ENCODE measurements at regions not wholly inside any gene's neighbourhood (a gene's known extent, or its start where the extent isn't known, plus 50 kb on each side); places are given as distances from the start of the nearest gene placed in this dataset.

- Histone ChIP-seq H2AK9ac (replicated peaks; ENCODE audit: low read depth, low read length, poor library complexity) (no peak overlapping the region), H3K36me3 (ENCODE audit: control insufficient read depth, insufficient read depth, low read length) (no peaks in the 10 kb centered on the region), H3K18ac (ENCODE audit: low read depth, low read length) (no peak overlapping the region), H3K9me1 (ENCODE audit: insufficient read depth, low read length) (no peaks in the 10 kb centered on the region), H4K5ac (ENCODE audit: low read depth, low read length) (no peak overlapping the region), H2AK5ac (ENCODE audit: low read depth, low read length) (no peak overlapping the region), H4K8ac (ENCODE audit: low read depth in 2 of 2, low read length in 2 of 2) (no peak overlapping the region), H3K4me1 (ENCODE audit: control insufficient read depth, insufficient read depth, low read length) (no peaks in the 10 kb centered on the region), H3K23ac (ENCODE audit: low read depth, low read length) (no peak overlapping the region), H3K4me3 (ENCODE audit: insufficient read depth, low read depth, low read length) (no peak overlapping the region), H3K4me2 (ENCODE audit: low read depth, low read length) (no peak overlapping the region), H4K20me1 (ENCODE audit: insufficient read depth, low read length) (no peaks in the 10 kb centered on the region), H2BK20ac (ENCODE audit: low read depth, low read length) (no peak overlapping the region), H3K56ac (ENCODE audit: extremely low read depth, insufficient read depth, low read length) (no peak overlapping the region), H2AFZ (replicated peaks; ENCODE audit: low read length, poor library complexity) (no peak overlapping the region), H3K9ac (ENCODE audit: low read depth, low read length) (no peak overlapping the region), H3K14ac (replicated peaks; ENCODE audit: low read depth, low read length) (no peak overlapping the region), H2BK120ac (ENCODE audit: low read depth, low read length) (no peak overlapping the region), H3K27me3 (ENCODE audit: control insufficient read depth, insufficient read depth, low read length) (no peaks in the 10 kb centered on the region), H3K4ac (ENCODE audit: low read depth, low read length) (no peak overlapping the region), H2BK15ac (ENCODE audit: low read depth, low read length) (no peak overlapping the region), H2BK5ac (ENCODE audit: low read depth, low read length, poor library complexity, severe bottlenecking) (no peak overlapping the region), H3K79me1 (ENCODE audit: low read depth in 1 of 2, low read length in 2 of 2) (no peaks in the 10 kb centered on the region), H3K9me3 (ENCODE audit: control insufficient read depth, insufficient read depth, low read length) (peaks cover 20% of the 10 kb centered on the region; the same call in 1 of the 2 replicates), H4K91ac (ENCODE audit: insufficient read depth, low read depth, low read length) (no peak overlapping the region), H3K27ac (ENCODE audit: insufficient read depth, low read length) (no peak overlapping the region)
- WGBS, 2 experiments (ENCODE audit: extremely low coverage in 2 of 2, insufficient read length in 1 of 2): no CpG with 5 or more reads among the region's 9 CpGs
- dilution Hi-C loops (cut with HindIII; ENCODE audit: low sequenced_read_pairs, unreplicated experiment) (no loop called here), intact Hi-C loops (cut with micrococcal nuclease) (no loop called here), in situ Hi-C loops (cut with MboI; ENCODE audit: low sequenced_read_pairs) (no loop called here)
- no peak for DNase-seq
- TF ChIP-seq BHLHE40 (IDR thresholded peaks at IDR 0.05; ENCODE audit: low read depth, low read length) (no peak), USF2 (IDR thresholded peaks at IDR 0.05; ENCODE audit: low read depth, low read length) (no peak), MAZ (IDR thresholded peaks at IDR 0.05; ENCODE audit: borderline replicate concordance, low read depth, low read length) (no peak), RAD21 (IDR thresholded peaks at IDR 0.05; ENCODE audit: low read length) (no peak)
- POLR2A ChIA-PET (ENCODE audit: unreplicated experiment): no interaction called here
- BruUV-seq (replicated peaks): no TSS peak
- CTCF ChIA-PET: no interaction called here
- ATAC-seq (ENCODE audit: low read depth): no peak
Measured at GRCh38 chr10:1893941-1894340, 156.6 kb upstream of the ADARB2 start.
